ENCODE measurements at regions not wholly inside any gene's neighbourhood (a gene's known extent, or its start where the extent isn't known, plus 50 kb on each side); places are given as distances from the start of the nearest gene placed in this dataset.

DNA sequence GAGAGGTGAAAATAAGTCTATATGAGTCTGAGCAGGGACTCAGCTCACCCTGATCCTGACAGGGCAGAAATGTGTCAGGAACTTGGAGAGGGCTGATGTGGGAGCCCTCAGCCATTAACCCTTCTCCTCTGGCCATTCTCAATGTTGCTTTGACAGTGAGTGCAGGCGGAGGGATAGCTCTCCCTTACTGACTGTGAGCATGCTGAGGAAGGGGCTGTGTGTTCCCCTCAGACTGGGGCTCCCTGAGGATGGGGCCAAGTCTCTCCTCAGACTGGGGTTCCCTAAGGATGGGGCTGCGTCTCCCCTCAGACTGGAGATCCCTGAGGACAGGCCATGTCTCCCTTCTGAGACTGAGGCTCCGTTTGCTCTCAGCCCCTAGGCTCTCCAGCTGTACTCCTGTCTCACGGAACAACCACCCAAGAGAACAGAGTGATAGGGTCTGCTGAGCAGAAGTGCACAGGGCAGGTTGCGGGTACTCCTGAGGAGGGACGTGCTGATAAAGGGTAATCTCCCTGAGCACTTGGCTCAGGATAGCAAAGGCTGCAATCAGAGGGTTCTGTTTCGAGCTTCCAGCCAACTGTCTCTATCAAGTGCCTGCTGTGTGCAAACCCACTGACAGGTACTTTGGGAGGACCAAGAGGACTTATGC, 141.0 kb downstream of the MRPL14 start:
- TF ChIP-seq POLR2AphosphoS5 (IDR thresholded peaks at IDR 0.05) (no peak), POLR2A (IDR thresholded peaks at IDR 0.05) (no peak), EP300 (IDR thresholded peaks at IDR 0.05) (no peak)
- TF ChIP-seq, protein P1, sequence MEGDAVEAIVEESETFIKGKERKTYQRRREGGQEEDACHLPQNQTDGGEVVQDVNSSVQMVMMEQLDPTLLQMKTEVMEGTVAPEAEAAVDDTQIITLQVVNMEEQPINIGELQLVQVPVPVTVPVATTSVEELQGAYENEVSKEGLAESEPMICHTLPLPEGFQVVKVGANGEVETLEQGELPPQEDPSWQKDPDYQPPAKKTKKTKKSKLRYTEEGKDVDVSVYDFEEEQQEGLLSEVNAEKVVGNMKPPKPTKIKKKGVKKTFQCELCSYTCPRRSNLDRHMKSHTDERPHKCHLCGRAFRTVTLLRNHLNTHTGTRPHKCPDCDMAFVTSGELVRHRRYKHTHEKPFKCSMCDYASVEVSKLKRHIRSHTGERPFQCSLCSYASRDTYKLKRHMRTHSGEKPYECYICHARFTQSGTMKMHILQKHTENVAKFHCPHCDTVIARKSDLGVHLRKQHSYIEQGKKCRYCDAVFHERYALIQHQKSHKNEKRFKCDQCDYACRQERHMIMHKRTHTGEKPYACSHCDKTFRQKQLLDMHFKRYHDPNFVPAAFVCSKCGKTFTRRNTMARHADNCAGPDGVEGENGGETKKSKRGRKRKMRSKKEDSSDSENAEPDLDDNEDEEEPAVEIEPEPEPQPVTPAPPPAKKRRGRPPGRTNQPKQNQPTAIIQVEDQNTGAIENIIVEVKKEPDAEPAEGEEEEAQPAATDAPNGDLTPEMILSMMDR (IDR thresholded peaks at IDR 0.05) = no peak

Data from sigmoid colon (tissue), 4 donors.